ENCODE measurements at regions not wholly inside any gene's neighbourhood (a gene's known extent, or its start where the extent isn't known, plus 50 kb on each side); places are given as distances from the start of the nearest gene placed in this dataset.

DNA sequence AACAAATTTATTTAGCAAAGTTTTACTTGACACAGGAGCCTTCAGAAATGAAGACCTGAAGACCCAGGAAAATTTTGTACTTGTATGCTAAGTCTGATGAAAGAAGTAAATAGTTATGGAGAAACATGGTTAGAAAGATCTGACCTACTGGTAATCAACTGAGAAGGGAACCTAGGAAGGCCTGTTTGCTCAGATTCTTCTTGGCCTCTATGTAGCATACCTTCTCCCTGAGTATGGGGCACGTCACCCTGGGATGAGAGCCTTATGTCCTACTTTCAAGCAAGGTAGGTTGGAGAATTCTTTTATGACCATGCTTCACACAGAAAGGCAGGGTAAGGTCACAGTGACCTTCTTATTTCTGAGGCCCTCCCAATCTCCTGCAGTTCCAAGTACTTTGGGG, 178.6 kb upstream of the CREB1 start:
- Histone ChIP-seq H3K36me3 (no peaks in the 10 kb centered on the region), H3K4me3 (no peak overlapping the region), H3K4me1 (no peaks in the 10 kb centered on the region), H3K9me3 (replicated peaks) (peaks cover 43% of the 10 kb centered on the region), H3K27ac (replicated peaks) (no peak overlapping the region), H3K27me3 (ENCODE audit: low read depth) (no peaks in the 10 kb centered on the region)
- intact Hi-C loops (cut with micrococcal nuclease) = no loop called here
- no peak for DNase-seq
- no peak for TF ChIP-seq CTCF (IDR thresholded peaks at IDR 0.05; ENCODE audit: borderline replicate concordance)

DNA sequence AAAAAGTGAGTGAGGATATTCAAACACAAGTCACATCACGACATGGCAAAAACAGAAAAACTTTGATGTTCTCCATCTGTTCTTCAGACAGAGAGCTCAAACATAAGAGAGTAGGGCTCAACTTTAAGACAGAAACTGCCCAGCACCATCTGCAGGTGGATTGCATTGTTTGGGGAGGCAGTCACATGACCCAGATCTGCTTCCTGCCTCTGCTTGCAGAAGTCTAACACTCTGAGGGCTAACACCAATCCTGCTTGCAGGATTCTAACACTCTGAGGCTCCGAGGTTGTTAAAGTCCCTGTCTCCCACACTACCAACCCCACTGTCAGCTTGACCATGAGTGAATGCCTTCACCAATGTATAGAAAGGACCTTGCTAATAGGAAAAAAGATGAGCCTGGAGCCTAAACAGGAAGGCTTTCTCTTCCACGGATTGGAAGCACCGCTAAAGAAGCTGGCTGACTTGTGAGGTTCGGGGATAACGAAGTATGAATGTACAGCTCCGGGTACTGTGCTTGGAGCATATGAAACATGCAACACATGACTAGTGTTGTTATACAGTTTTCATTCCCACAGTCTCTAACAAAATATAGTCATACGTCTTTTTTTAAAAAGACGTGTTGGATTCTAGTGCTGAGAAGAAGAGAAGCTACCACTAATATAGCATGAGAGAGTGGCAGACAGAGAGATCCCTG, 176.6 kb upstream of the CREB1 start:
- TF ChIP-seq CTCF (IDR thresholded peaks at IDR 0.05; ENCODE audit: borderline replicate concordance) = peak; percentile 35
- intact Hi-C loops (cut with micrococcal nuclease) = no loop called here
- DNase-seq = no peak

DNA sequence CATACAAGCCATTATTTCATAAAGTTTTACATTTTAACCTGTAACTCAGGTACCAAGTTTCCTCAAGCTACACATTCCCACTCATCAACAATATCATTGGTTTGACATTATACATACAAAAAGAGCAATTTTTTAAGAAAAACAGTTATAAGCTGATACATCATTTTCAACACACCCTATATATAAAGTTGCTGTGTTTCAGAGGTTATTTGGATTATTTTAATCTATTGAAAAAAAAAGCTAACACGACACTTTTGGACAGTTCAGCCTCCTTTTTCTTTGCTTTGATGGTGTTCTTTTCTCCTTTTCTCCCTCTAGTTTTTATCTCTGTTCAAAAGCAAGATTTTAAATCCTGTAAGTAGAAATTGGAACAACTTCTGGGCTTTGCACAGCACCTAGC, 175.9 kb upstream of the CREB1 start:
- intact Hi-C loops (cut with micrococcal nuclease) = no loop called here
- no peak for DNase-seq
- no peak for TF ChIP-seq CTCF (IDR thresholded peaks at IDR 0.05; ENCODE audit: borderline replicate concordance)
- no peaks in the 10 kb centered on the region for H3K36me3 ChIP-seq
- peaks cover 16% of the 10 kb centered on the region for H3K9me3 ChIP-seq (replicated peaks)
- H3K27me3 ChIP-seq (ENCODE audit: low read depth) = no peaks in the 10 kb centered on the region
- H3K4me3 ChIP-seq = no peak overlapping the region
- no peak overlapping the region for H3K27ac ChIP-seq (replicated peaks)
- no peaks in the 10 kb centered on the region for H3K4me1 ChIP-seq

More for the DNA sequence above, 176.6 kb upstream of the CREB1 start:
- H3K9me3 ChIP-seq (replicated peaks) = peaks cover 23% of the 10 kb centered on the region
- H3K4me1 ChIP-seq = no peaks in the 10 kb centered on the region
- no peak overlapping the region for H3K27ac ChIP-seq (replicated peaks)
- H3K27me3 ChIP-seq (ENCODE audit: low read depth) = no peaks in the 10 kb centered on the region
- H3K36me3 ChIP-seq = no peaks in the 10 kb centered on the region
- H3K4me3 ChIP-seq = no peak overlapping the region

GRCh38 chr2:207354462-207354861, 175.3 kb upstream of the CREB1 start:
- no peaks in the 10 kb centered on the region for H3K4me1 ChIP-seq
- H3K4me3 ChIP-seq = no peak overlapping the region
- no peak overlapping the region for H3K27ac ChIP-seq (replicated peaks)
- no peak for DNase-seq
- peaks cover 10% of the 10 kb centered on the region for H3K9me3 ChIP-seq (replicated peaks)
- intact Hi-C loops (cut with micrococcal nuclease) = no loop called here
- H3K36me3 ChIP-seq = no peaks in the 10 kb centered on the region
- TF ChIP-seq CTCF (IDR thresholded peaks at IDR 0.05; ENCODE audit: borderline replicate concordance) = no peak
- H3K27me3 ChIP-seq (ENCODE audit: low read depth) = no peaks in the 10 kb centered on the region

GRCh38 chr2:207356567-207356966, 173.2 kb upstream of the CREB1 start:
- Histone ChIP-seq H3K4me3 (no peak overlapping the region), H3K27ac (replicated peaks) (no peak overlapping the region), H3K4me1 (no peaks in the 10 kb centered on the region), H3K36me3 (no peaks in the 10 kb centered on the region), H3K27me3 (ENCODE audit: low read depth) (no peaks in the 10 kb centered on the region), H3K9me3 (replicated peaks) (no peaks in the 10 kb centered on the region)
- DNase-seq = no peak
- intact Hi-C loops (cut with micrococcal nuclease) = no loop called here
- TF ChIP-seq CTCF (IDR thresholded peaks at IDR 0.05; ENCODE audit: borderline replicate concordance) = no peak
